Mammary epithelial cell (primary cell): ENCODE measurements at regions not wholly inside any gene's neighbourhood (a gene's known extent, or its start where the extent isn't known, plus 50 kb on each side); places are given as distances from the start of the nearest gene placed in this dataset.

Experiments used
- CTCF ChIP-seq, 2 donors: IDR thresholded peaks in 1 of 2; conservative IDR thresholded peaks in 1 of 2; 2 replicates each; pipeline ENCODE4 v1.5.1; 2011 to 2012; ENCODE audit warnings: inconsistent platforms in 2 of 2, low read length in 2 of 2, mild to moderate bottlenecking in 2 of 2, control low read depth in 1 of 2, low read depth in 1 of 2; ENCODE audit not compliant: insufficient read depth in 1 of 2; ENCODE audit errors: extremely low read depth in 1 of 2
- EZH2 ChIP-seq: IDR thresholded peaks from 2 replicates; pipeline ENCODE4 v1.6.1; 2012; ENCODE audit warnings: low read length, inconsistent platforms, borderline replicate concordance

GRCh38 chr2:42876326-42876751, 84.0 kb upstream of the HAAO start:
- no peak for TF ChIP-seq CTCF (conservative IDR thresholded peaks at IDR 0.05 in 1 of 2, IDR thresholded peaks at IDR 0.05 in 1 of 2; ENCODE audit: extremely low read depth in 1 of 2, insufficient read depth in 1 of 2, low read depth in 1 of 2, low read length in 2 of 2)
- no peak for TF ChIP-seq EZH2
